IPS-18c (cell line): ENCODE measurements at regions not wholly inside any gene's neighbourhood (a gene's known extent, or its start where the extent isn't known, plus 50 kb on each side); places are given as distances from the start of the nearest gene placed in this dataset.

ENCODE experiments used
- H3K4me3 ChIP-seq: 2 replicates; pipeline ENCODE4 v1.7.0; 2013; ENCODE audit warnings: low read depth, mild to moderate bottlenecking, low read length, moderate library complexity; ENCODE audit not compliant: insufficient read depth
- H3K9me3 ChIP-seq: one replicate; pipeline ENCODE4 v1.6.1; 2013; ENCODE audit warnings: mild to moderate bottlenecking, low read length, moderate library complexity; ENCODE audit not compliant: control insufficient read depth, insufficient read depth

GRCh38 chr6:156474507-156475120, 302.6 kb upstream of the ARID1B start:
- H3K4me3 ChIP-seq, result no peak overlapping the region
- H3K9me3 ChIP-seq, result no peaks in the 10 kb centered on the region

- no peak overlapping the region for H3K4me3 ChIP-seq
- H3K9me3 ChIP-seq, result no peaks in the 10 kb centered on the region
Observed at GRCh38 chr6:156471000-156471399, 306.2 kb upstream of the ARID1B start.

GRCh38 chr6:156464100-156464878, 312.9 kb upstream of the ARID1B start:
- Histone ChIP-seq H3K9me3 (no peaks in the 10 kb centered on the region), H3K4me3 (no peak overlapping the region)

- Histone ChIP-seq H3K4me3 (no peak overlapping the region), H3K9me3 (no peaks in the 10 kb centered on the region)
Observed at GRCh38 chr6:156461647-156462046, 315.5 kb upstream of the ARID1B start.

- no peak overlapping the region for H3K4me3 ChIP-seq
- peaks cover under 1% of the 10 kb centered on the region for H3K9me3 ChIP-seq
Observed at GRCh38 chr6:156457601-156458000, 319.6 kb upstream of the ARID1B start.

GRCh38 chr6:156455847-156456246, 321.3 kb upstream of the ARID1B start:
- Histone ChIP-seq H3K9me3 (peaks cover 2% of the 10 kb centered on the region), H3K4me3 (no peak overlapping the region)

GRCh38 chr6:156454867-156455266, 322.3 kb upstream of the ARID1B start:
- Histone ChIP-seq H3K4me3 (no peak overlapping the region), H3K9me3 (peaks cover 2% of the 10 kb centered on the region)

- Histone ChIP-seq H3K4me3 (no peak overlapping the region), H3K9me3 (peaks cover 2% of the 10 kb centered on the region)
Observed at GRCh38 chr6:156451726-156452125, 325.5 kb upstream of the ARID1B start.

- H3K9me3 ChIP-seq, result peaks cover 2% of the 10 kb centered on the region
- no peak overlapping the region for H3K4me3 ChIP-seq
Observed at GRCh38 chr6:156451088-156451487, 326.1 kb upstream of the ARID1B start.

- peaks cover 2% of the 10 kb centered on the region for H3K9me3 ChIP-seq
- H3K4me3 ChIP-seq, result no peak overlapping the region
Observed at GRCh38 chr6:156450421-156450820, 326.8 kb upstream of the ARID1B start.

GRCh38 chr6:156449569-156449968, 327.6 kb upstream of the ARID1B start:
- H3K9me3 ChIP-seq, result peaks cover 2% of the 10 kb centered on the region
- no peak overlapping the region for H3K4me3 ChIP-seq

- Histone ChIP-seq H3K4me3 (no peak overlapping the region), H3K9me3 (peaks cover 2% of the 10 kb centered on the region)
Observed at GRCh38 chr6:156449128-156449527, 328.1 kb upstream of the ARID1B start.

- Histone ChIP-seq H3K9me3 (peaks cover 2% of the 10 kb centered on the region), H3K4me3 (no peak overlapping the region)
Observed at GRCh38 chr6:156448579-156448978, 328.6 kb upstream of the ARID1B start.

- H3K9me3 ChIP-seq, result no peaks in the 10 kb centered on the region
- no peak overlapping the region for H3K4me3 ChIP-seq
Observed at GRCh38 chr6:156440688-156441087, 336.5 kb upstream of the ARID1B start.

- no peak overlapping the region for H3K4me3 ChIP-seq
- no peaks in the 10 kb centered on the region for H3K9me3 ChIP-seq
Observed at GRCh38 chr6:156438350-156438923, 338.7 kb upstream of the ARID1B start.

GRCh38 chr6:156437121-156437879, 339.9 kb upstream of the ARID1B start:
- H3K4me3 ChIP-seq, result no peak overlapping the region
- no peaks in the 10 kb centered on the region for H3K9me3 ChIP-seq

GRCh38 chr6:156434795-156435190, 342.4 kb upstream of the ARID1B start:
- H3K9me3 ChIP-seq, result no peaks in the 10 kb centered on the region
- H3K4me3 ChIP-seq, result no peak overlapping the region
